IMR-90 (cell line): ENCODE measurements at regions not wholly inside any gene's neighbourhood (a gene's known extent, or its start where the extent isn't known, plus 50 kb on each side); places are given as distances from the start of the nearest gene placed in this dataset.

Source experiments
- ATAC-seq: fragments of 200-7000 bp; cut with Tn5 transposase; 2 replicates; pipeline ENCODE4 v1.9.1; 2020; ENCODE audit warnings: low read depth, mild to moderate bottlenecking, moderate library complexity
- BruUV-seq: library from RNA; stranded (reverse); fragments of 400-500 nt; replicated peaks from 2 replicates; lab custom pipeline; 2021; lab: Mats Ljungman, UMichigan
- CTCF ChIA-PET: fragments of 300-600 bp; formaldehyde crosslinking; extraction: SDS; loops from one replicate; lab custom pipeline; 2021; ENCODE audit warnings: antibody characterized with exemption; lab: Yijun Ruan, JAX
- POLR2A ChIA-PET: fragments of 300-600 bp; sonication (Branson Sonifier 250); formaldehyde crosslinking; loops from one replicate; lab custom pipeline; 2022; ENCODE audit warnings: antibody characterized with exemption; ENCODE audit not compliant: unreplicated experiment; lab: Charles Lee
- DNase-seq: peaks from one replicate; pipeline ENCODE4 v3.0.0; 2013
- H2AFZ ChIP-seq: replicated peaks from 2 replicates; pipeline ENCODE3; 2013; ENCODE audit warnings: low read length, mild to moderate bottlenecking; ENCODE audit not compliant: poor library complexity
- H2AK5ac ChIP-seq: 2 replicates; pipeline ENCODE4 v1.6.1; 2013; ENCODE audit warnings: low read depth, low read length, inconsistent platforms
- H2AK9ac ChIP-seq: replicated peaks from 2 replicates; pipeline ENCODE3; 2013; ENCODE audit warnings: mild to moderate bottlenecking, low read depth, low read length, moderate library complexity; ENCODE audit not compliant: poor library complexity
- H2BK120ac ChIP-seq: 2 replicates; pipeline ENCODE4 v1.6.1; 2013; ENCODE audit warnings: low read depth, low read length, inconsistent platforms
- H2BK15ac ChIP-seq: 3 replicates; pipeline ENCODE4 v1.6.1; 2013; ENCODE audit warnings: low read depth, low read length, inconsistent platforms
- H2BK20ac ChIP-seq: 2 replicates; pipeline ENCODE4 v1.6.1; 2013; ENCODE audit warnings: low read depth, mild to moderate bottlenecking, inconsistent platforms, low read length, moderate library complexity
- H2BK5ac ChIP-seq: 2 replicates; pipeline ENCODE4 v1.6.1; 2013; ENCODE audit warnings: mild to moderate bottlenecking, low read depth, low read length, inconsistent platforms; ENCODE audit not compliant: poor library complexity, severe bottlenecking
- H3K14ac ChIP-seq: replicated peaks from 2 replicates; pipeline ENCODE4 v1.6.1; 2013; ENCODE audit warnings: low read depth, low read length, inconsistent platforms
- H3K18ac ChIP-seq: 2 replicates; pipeline ENCODE4 v1.6.1; 2013; ENCODE audit warnings: low read depth, low read length, control low read depth
- H3K23ac ChIP-seq: 2 replicates; pipeline ENCODE4 v1.6.1; 2013; ENCODE audit warnings: low read depth, low read length, inconsistent platforms
- H3K27ac ChIP-seq: 2 replicates; pipeline ENCODE4 v1.5.1; 2013; ENCODE audit warnings: mild to moderate bottlenecking, control low read depth, low read length; ENCODE audit not compliant: insufficient read depth
- H3K27me3 ChIP-seq: 2 replicates; pipeline ENCODE4 v1.6.1; 2013; ENCODE audit warnings: low read length; ENCODE audit not compliant: control insufficient read depth, insufficient read depth
- H3K36me3 ChIP-seq: 2 replicates; pipeline ENCODE4 v1.6.1; 2013; ENCODE audit warnings: low read length, mixed read lengths; ENCODE audit not compliant: control insufficient read depth, insufficient read depth
- H3K4ac ChIP-seq: 2 replicates; pipeline ENCODE4 v1.6.1; 2013; ENCODE audit warnings: low read depth, low read length, inconsistent platforms
- H3K4me1 ChIP-seq: 2 replicates; pipeline ENCODE4 v1.6.1; 2013; ENCODE audit warnings: low read length, mixed read lengths; ENCODE audit not compliant: control insufficient read depth, insufficient read depth
- H3K4me2 ChIP-seq: 2 replicates; pipeline ENCODE4 v1.6.1; 2013; ENCODE audit warnings: low read depth, mild to moderate bottlenecking, control low read depth, low read length, moderate library complexity
- H3K4me3 ChIP-seq: 2 replicates; pipeline ENCODE4 v1.5.1; 2013; ENCODE audit warnings: low read depth, mild to moderate bottlenecking, control low read depth, low read length, moderate library complexity; ENCODE audit not compliant: insufficient read depth
- H3K56ac ChIP-seq: 2 replicates; pipeline ENCODE4 v1.6.1; 2013; ENCODE audit warnings: low read length, inconsistent platforms; ENCODE audit not compliant: insufficient read depth; ENCODE audit errors: extremely low read depth
- H3K79me1 ChIP-seq, 2 experiments: 2 replicates each; pipeline ENCODE4 v1.6.1; 2013; ENCODE audit warnings: low read length in 2 of 2, inconsistent platforms in 1 of 2, low read depth in 1 of 2
- H3K9ac ChIP-seq: 2 replicates; pipeline ENCODE4 v1.6.1; 2013; ENCODE audit warnings: low read depth, low read length, control low read depth
- H3K9me1 ChIP-seq: 2 replicates; pipeline ENCODE4 v1.6.1; 2013; ENCODE audit warnings: low read length, inconsistent platforms; ENCODE audit not compliant: insufficient read depth
- H3K9me3 ChIP-seq: 2 replicates; pipeline ENCODE4 v1.6.1; 2013; ENCODE audit warnings: low read length; ENCODE audit not compliant: control insufficient read depth, insufficient read depth
- H4K20me1 ChIP-seq: 2 replicates; pipeline ENCODE4 v1.6.1; 2013; ENCODE audit warnings: low read length, inconsistent platforms; ENCODE audit not compliant: insufficient read depth
- H4K5ac ChIP-seq: 2 replicates; pipeline ENCODE4 v1.6.1; 2013; ENCODE audit warnings: mild to moderate bottlenecking, low read depth, low read length, control low read depth
- H4K8ac ChIP-seq, 2 experiments: 2 replicates each; pipeline ENCODE4 v1.6.1; 2013; ENCODE audit warnings: low read depth in 2 of 2, low read length in 2 of 2, control low read depth in 1 of 2, inconsistent platforms in 1 of 2
- H4K91ac ChIP-seq: 2 replicates; pipeline ENCODE4 v1.6.1; 2013; ENCODE audit warnings: low read depth, low read length, inconsistent platforms; ENCODE audit not compliant: insufficient read depth
- BHLHE40 ChIP-seq: fragments of 150-350 bp; IDR thresholded peaks from 2 replicates; pipeline ENCODE4 v1.6.1; 2016; ENCODE audit warnings: mild to moderate bottlenecking, low read depth, low read length
- ELK1 ChIP-seq: fragments of 150-350 bp; IDR thresholded peaks from 2 replicates; pipeline ENCODE4 v1.6.1; 2016; ENCODE audit warnings: low read depth, mild to moderate bottlenecking, low read length, moderate library complexity, borderline replicate concordance
- FOS ChIP-seq: fragments of 150-350 bp; IDR thresholded peaks from 2 replicates; pipeline ENCODE4 v1.6.1; 2016; ENCODE audit warnings: low read depth, low read length
- MAFK ChIP-seq: IDR thresholded peaks from 2 replicates; pipeline ENCODE4 v1.6.1; 2012; ENCODE audit warnings: low read depth, low read length, improper control_type of control experiment
- MAZ ChIP-seq: IDR thresholded peaks from 2 replicates; pipeline ENCODE4 v1.6.1; 2012; ENCODE audit warnings: low read depth, mild to moderate bottlenecking, low read length, improper control_type of control experiment, moderate library complexity, borderline replicate concordance
- MXI1 ChIP-seq: IDR thresholded peaks from 2 replicates; pipeline ENCODE4 v1.6.1; 2012; ENCODE audit warnings: low read depth, mild to moderate bottlenecking, low read length, moderate library complexity, borderline replicate concordance
- RCOR1 ChIP-seq: IDR thresholded peaks from 2 replicates; pipeline ENCODE4 v1.6.1; 2012; ENCODE audit warnings: mild to moderate bottlenecking, low read length, improper control_type of control experiment; ENCODE audit not compliant: insufficient replicate concordance
- USF2 ChIP-seq: fragments of 150-350 bp; IDR thresholded peaks from 2 replicates; pipeline ENCODE4 v1.6.1; 2017; ENCODE audit warnings: mild to moderate bottlenecking, antibody characterized with exemption, low read length, low read depth
- WGBS, 2 experiments: methylation state at CpG; one replicate each; pipeline versions ENCODE4 v1.1.5 to v1.1.7; 2013; ENCODE audit warnings: missing lambda C conversion rate in 2 of 2; ENCODE audit not compliant: insufficient read length in 1 of 2; ENCODE audit errors: extremely low coverage in 2 of 2; 5-methylcytosine and 5-hydroxymethylcytosine counted together
- dilution Hi-C: fragments of 300-500 bp; cut with HindIII; formaldehyde crosslinking; loops from one replicate; pipeline ENCODE4 v1.14.3; 2018; ENCODE audit warnings: low sequenced_read_pairs; ENCODE audit not compliant: unreplicated experiment
- in situ Hi-C: fragments of 300-500 bp; cut with MboI; formaldehyde crosslinking; loops from 3 replicates; pipeline ENCODE4 v1.14.3; 2019; ENCODE audit warnings: low sequenced_read_pairs, inconsistent platforms, mixed read lengths
- intact Hi-C: fragments of 100-400 bp; cut with micrococcal nuclease; formaldehyde crosslinking; loops from 2 replicates; pipeline ENCODE4 v1.10.0; 2022

- in situ Hi-C loops, result no loop called here
- Histone ChIP-seq H4K91ac (no peak overlapping the region), H3K56ac (no peak overlapping the region), H2AFZ (no peak overlapping the region), H4K8ac (no peak overlapping the region), H4K5ac (no peak overlapping the region), H2BK15ac (no peak overlapping the region), H3K4ac (no peak overlapping the region), H3K79me1 (no peaks in the 10 kb centered on the region), H3K9me1 (no peaks in the 10 kb centered on the region), H3K9me3 (no peaks in the 10 kb centered on the region), H3K18ac (no peak overlapping the region), H3K9ac (no peak overlapping the region), H4K20me1 (no peaks in the 10 kb centered on the region), H3K27ac (no peak overlapping the region), H3K23ac (no peak overlapping the region), H2BK20ac (no peak overlapping the region), H3K14ac (no peak overlapping the region), H2BK120ac (no peak overlapping the region), H3K4me3 (no peak overlapping the region), H3K36me3 (no peaks in the 10 kb centered on the region), H3K27me3 (peaks cover 36% of the 10 kb centered on the region), H2AK9ac (no peak overlapping the region), H2AK5ac (no peak overlapping the region), H3K4me2 (no peak overlapping the region), H3K4me1 (no peaks in the 10 kb centered on the region), H2BK5ac (no peak overlapping the region)
- no TSS peak for BruUV-seq
- CTCF ChIA-PET, result no interaction called here
- POLR2A ChIA-PET, result no interaction called here
- dilution Hi-C loops, result no loop called here
- 100% methylated on average over 1 of the region's 7 CpGs; no CpG with 5 or more reads in 1 of the 2 experiments for WGBS, 2 experiments
- TF ChIP-seq FOS, result no peak
- TF ChIP-seq RCOR1, result no peak
- no peak for TF ChIP-seq MAFK
- TF ChIP-seq MAZ, result no peak
- TF ChIP-seq MXI1, result no peak
- TF ChIP-seq ELK1, result no peak
- no peak for TF ChIP-seq USF2
- TF ChIP-seq BHLHE40, result no peak
- ATAC-seq (no peak), DNase-seq (no peak)
- intact Hi-C loops, result no loop called here
Observed at GRCh38 chr2:100704156-100704555, 115.8 kb upstream of the NPAS2 start.
